Lower lobe of right lung (tissue), 2 donors: ENCODE measurements at regions not wholly inside any gene's neighbourhood (a gene's known extent, or its start where the extent isn't known, plus 50 kb on each side); places are given as distances from the start of the nearest gene placed in this dataset.

Experiments
- ATAC-seq, 2 donors: fragments of 200-7000 bp; cut with Tn5 transposase; one replicate each; pipeline ENCODE4 v1.9.1; 2020 to 2022; ENCODE audit warnings: mild to moderate bottlenecking in 2 of 2, moderate library complexity in 2 of 2
- DNase-seq: peaks from one replicate; pipeline ENCODE4 v3.0.0-alpha.2; 2020
- H3K27ac ChIP-seq: fragments of 200-600 bp; one replicate; pipeline ENCODE4 v1.8.0; 2022
- H3K27me3 ChIP-seq: fragments of 200-600 bp; one replicate; pipeline ENCODE4 v1.8.0; 2022; ENCODE audit warnings: low read depth
- H3K36me3 ChIP-seq: fragments of 200-600 bp; one replicate; pipeline ENCODE4 v1.8.0; 2022; ENCODE audit warnings: mild to moderate bottlenecking
- H3K4me1 ChIP-seq: fragments of 200-600 bp; one replicate; pipeline ENCODE4 v1.8.0; 2022
- H3K4me3 ChIP-seq: fragments of 200-600 bp; one replicate; pipeline ENCODE4 v1.8.0; 2022; ENCODE audit warnings: mild to moderate bottlenecking
- H3K9me3 ChIP-seq: fragments of 200-600 bp; one replicate; pipeline ENCODE4 v1.8.0; 2022
- intact Hi-C: fragments of 100-400 bp; cut with DNase I; formaldehyde crosslinking; loops from one replicate; pipeline ENCODE4 v1.11.0; 2022
- TF ChIP-seq, protein P1 (sequence below): fragments of 200-600 bp; IDR thresholded peaks from one replicate; pipeline ENCODE4 v1.8.0; 2022; ENCODE audit warnings: antibody characterized with exemption, mild to moderate bottlenecking
- donor health status: DM: no; HTN: yes; CAD: no; lungs with severe emphysema.

DNA sequence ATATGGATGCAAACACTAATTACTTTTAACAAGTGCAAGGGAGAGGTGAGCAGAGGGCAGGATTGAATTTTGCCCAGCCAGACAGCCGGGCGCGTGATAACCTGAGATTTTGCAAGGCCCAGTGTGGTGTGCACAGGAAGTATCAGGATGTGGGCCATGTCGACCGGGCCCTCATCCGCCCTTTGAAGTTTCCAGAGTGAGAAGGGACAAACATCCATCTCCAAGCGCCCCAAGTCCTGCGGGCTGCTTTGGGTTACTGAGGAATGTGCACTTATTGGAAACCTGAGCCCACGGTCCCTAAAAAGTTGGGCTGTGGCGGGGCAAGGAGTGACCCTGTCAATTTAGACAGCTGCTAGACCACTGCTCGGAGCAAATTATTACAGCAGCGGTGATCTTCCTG is 272.2 kb upstream of the IRX2 start:
- no peak for ATAC-seq

DNA sequence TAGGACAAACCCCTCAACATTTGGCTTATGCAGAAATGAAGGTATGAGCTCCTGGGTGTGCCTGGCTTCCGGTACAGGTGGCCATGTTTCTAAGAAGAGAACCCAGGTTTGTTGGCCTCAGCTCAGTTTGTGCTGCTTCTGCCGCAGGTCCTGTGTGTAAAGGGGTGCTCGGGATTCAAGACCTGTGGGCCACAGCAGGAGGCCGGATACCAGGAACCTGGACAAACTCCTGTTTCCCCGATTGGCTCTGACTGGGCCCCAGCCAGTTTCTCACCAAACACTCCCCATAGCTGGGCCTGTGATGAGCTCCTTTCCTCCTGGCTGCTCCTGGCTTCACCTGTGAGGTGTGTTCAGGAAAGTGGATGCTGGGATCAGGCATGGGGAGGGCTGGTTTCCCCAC is 271.2 kb upstream of the IRX2 start:
- Histone ChIP-seq H3K36me3 (no peaks in the 10 kb centered on the region), H3K4me1 (no peaks in the 10 kb centered on the region), H3K4me3 (no peak overlapping the region), H3K27me3 (no peaks in the 10 kb centered on the region), H3K27ac (no peak overlapping the region), H3K9me3 (no peaks in the 10 kb centered on the region)
- ATAC-seq: no peak
- TF ChIP-seq, protein P1, sequence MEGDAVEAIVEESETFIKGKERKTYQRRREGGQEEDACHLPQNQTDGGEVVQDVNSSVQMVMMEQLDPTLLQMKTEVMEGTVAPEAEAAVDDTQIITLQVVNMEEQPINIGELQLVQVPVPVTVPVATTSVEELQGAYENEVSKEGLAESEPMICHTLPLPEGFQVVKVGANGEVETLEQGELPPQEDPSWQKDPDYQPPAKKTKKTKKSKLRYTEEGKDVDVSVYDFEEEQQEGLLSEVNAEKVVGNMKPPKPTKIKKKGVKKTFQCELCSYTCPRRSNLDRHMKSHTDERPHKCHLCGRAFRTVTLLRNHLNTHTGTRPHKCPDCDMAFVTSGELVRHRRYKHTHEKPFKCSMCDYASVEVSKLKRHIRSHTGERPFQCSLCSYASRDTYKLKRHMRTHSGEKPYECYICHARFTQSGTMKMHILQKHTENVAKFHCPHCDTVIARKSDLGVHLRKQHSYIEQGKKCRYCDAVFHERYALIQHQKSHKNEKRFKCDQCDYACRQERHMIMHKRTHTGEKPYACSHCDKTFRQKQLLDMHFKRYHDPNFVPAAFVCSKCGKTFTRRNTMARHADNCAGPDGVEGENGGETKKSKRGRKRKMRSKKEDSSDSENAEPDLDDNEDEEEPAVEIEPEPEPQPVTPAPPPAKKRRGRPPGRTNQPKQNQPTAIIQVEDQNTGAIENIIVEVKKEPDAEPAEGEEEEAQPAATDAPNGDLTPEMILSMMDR: no peak
- intact Hi-C loops: no loop called here
- DNase-seq: no peak

More for the DNA sequence above, 272.2 kb upstream of the IRX2 start:
- H3K9me3 ChIP-seq: no peaks in the 10 kb centered on the region
- DNase-seq: no peak
- H3K36me3 ChIP-seq: no peaks in the 10 kb centered on the region
- no peak overlapping the region for H3K4me3 ChIP-seq
- no peak overlapping the region for H3K27ac ChIP-seq
- H3K4me1 ChIP-seq: no peaks in the 10 kb centered on the region
- H3K27me3 ChIP-seq: no peaks in the 10 kb centered on the region
- TF ChIP-seq, protein P1: no peak
- intact Hi-C loops: no loop called here

DNA sequence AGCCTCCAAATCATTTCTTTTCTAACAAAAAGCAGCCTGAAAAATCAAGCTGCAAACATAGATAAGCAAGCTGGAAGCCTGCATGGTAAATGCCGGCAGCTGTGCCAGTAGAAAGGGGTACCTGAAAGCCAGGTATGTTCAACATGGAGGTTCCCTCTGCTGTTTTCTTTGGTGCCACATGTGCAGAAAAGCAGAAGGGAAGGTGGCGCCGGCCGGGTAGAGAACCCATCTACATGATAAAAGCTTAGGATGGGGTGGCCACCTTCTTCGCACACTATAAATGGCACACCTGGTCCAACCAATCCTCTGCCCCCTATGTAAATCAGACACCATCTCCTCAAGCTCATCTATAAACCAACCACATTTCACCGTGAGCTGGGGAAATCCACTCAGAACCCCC is 268.9 kb upstream of the IRX2 start:
- TF ChIP-seq, protein P1: no peak
- no peaks in the 10 kb centered on the region for H3K9me3 ChIP-seq
- DNase-seq: no peak
- no peaks in the 10 kb centered on the region for H3K36me3 ChIP-seq
- no peak overlapping the region for H3K4me3 ChIP-seq
- no peaks in the 10 kb centered on the region for H3K27me3 ChIP-seq
- no peaks in the 10 kb centered on the region for H3K4me1 ChIP-seq
- no peak overlapping the region for H3K27ac ChIP-seq
- ATAC-seq: no peak
- intact Hi-C loops: no loop called here

DNA sequence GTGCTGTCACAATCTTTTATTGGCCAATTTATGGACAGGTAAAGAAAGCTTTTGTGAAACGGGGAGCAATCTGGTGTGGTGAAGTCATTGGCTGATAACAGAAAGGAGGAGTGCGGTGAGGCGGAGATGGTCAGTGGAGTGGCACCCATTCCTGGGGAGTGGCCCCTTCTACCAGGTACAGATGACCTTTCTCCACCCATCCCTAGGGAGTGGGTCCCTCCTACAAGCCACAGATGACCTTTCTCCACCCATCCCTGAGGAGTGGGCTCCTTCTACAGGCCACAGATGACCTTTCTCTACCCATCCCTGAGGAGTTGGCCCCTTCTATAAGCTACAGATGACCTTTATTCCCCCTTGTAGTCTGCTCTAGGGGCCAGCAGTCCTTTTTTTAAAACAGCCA is 267.6 kb upstream of the IRX2 start:
- no peak for DNase-seq
- H3K4me1 ChIP-seq: no peaks in the 10 kb centered on the region
- H3K27ac ChIP-seq: no peak overlapping the region
- intact Hi-C loops: no loop called here
- no peaks in the 10 kb centered on the region for H3K27me3 ChIP-seq
- TF ChIP-seq, protein P1: no peak
- H3K4me3 ChIP-seq: no peak overlapping the region
- ATAC-seq: no peak
- H3K36me3 ChIP-seq: no peaks in the 10 kb centered on the region
- H3K9me3 ChIP-seq: no peaks in the 10 kb centered on the region

DNA sequence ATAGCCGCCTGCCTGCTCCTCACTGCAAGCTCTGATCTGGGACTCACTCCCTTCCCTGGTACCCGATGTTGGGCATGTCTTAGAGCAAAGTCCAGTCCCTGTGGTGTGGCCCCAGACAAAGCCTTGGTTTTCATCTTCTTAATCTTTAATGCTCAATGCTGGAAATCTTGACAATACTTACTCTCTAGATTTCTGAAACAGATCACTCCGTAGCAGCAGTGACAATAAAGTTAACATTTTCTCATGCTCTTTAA is 260.2 kb upstream of the IRX2 start:
- ATAC-seq (no peak), DNase-seq (no peak)
- Histone ChIP-seq H3K4me1 (no peaks in the 10 kb centered on the region), H3K36me3 (no peaks in the 10 kb centered on the region), H3K27me3 (no peaks in the 10 kb centered on the region), H3K9me3 (no peaks in the 10 kb centered on the region), H3K4me3 (no peak overlapping the region), H3K27ac (no peak overlapping the region)
- intact Hi-C loops: no loop called here
- TF ChIP-seq, protein P1: no peak
